Colonic mucosa (tissue), 4 donors: ENCODE measurements at regions not wholly inside any gene's neighbourhood (a gene's known extent, or its start where the extent isn't known, plus 50 kb on each side); places are given as distances from the start of the nearest gene placed in this dataset.

Experiments used
- DNase-seq: peaks from one replicate; pipeline ENCODE4 v3.0.0-alpha.2; 2020
- H3K27ac ChIP-seq: fragments of 200-600 bp; one replicate; pipeline ENCODE4 v1.8.0; 2021
- H3K27me3 ChIP-seq: fragments of 200-600 bp; one replicate; pipeline ENCODE4 v1.8.0; 2021
- H3K36me3 ChIP-seq: fragments of 200-600 bp; one replicate; pipeline ENCODE4 v1.8.0; 2021
- H3K4me1 ChIP-seq: fragments of 200-600 bp; one replicate; pipeline ENCODE4 v1.8.0; 2021; ENCODE audit warnings: mild to moderate bottlenecking
- H3K4me3 ChIP-seq: fragments of 200-600 bp; one replicate; pipeline ENCODE4 v1.8.0; 2021
- H3K9ac ChIP-seq, 2 donors: one replicate each; pipeline ENCODE4 v1.7.0; 2013; ENCODE audit warnings: control low read depth in 2 of 2, low read depth in 2 of 2, low read length in 2 of 2
- H3K9me3 ChIP-seq: fragments of 200-600 bp; one replicate; pipeline ENCODE4 v1.8.0; 2021
- intact Hi-C: fragments of 100-400 bp; cut with DNase I; formaldehyde crosslinking; loops from one replicate; pipeline ENCODE4 v1.14.1; 2022
- TF ChIP-seq, protein P1 (sequence below): fragments of 200-600 bp; IDR thresholded peaks from one replicate; pipeline ENCODE4 v1.8.0; 2022; ENCODE audit warnings: antibody characterized with exemption, mild to moderate bottlenecking
- donor health status: healthy.
- donor health status: DM: no; HTN: no; CAD: no.
- donor health status: DM: no; HTN: no; CAD: no.

DNA sequence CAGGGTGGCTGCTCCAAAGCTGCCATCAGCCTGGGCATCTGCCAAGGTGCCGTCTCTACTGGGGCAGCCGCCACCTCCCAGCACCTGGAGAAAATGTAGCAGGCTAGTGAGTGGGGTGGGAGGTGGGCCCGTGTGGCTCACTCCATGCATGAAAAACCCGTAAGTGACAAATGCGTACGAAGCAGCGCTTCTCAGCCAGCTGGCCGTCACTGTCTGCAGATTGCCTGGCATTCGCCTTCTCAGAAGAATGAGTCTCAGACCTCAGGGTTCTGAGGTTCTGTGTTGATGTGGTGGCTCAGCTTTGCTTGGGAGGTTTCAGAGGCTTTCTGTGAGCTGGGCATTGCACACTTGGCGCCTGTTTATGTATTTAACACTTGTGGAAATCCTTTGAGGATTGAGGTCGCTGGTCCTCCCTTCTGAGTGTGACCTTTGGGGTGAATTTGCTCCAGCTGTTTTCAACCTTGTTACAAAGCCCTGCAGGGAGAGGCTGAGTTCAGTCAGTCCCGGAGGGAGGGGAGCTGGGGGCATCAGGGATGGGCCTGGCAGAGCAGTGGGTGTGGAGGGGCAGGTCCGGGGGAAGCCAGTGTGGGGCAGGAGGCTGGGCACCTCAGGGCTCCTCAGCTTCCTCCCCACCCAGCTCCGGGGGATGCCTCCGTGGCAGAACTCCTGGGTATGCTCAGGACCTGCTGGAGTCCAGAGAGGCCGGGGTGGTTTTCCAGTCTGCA is 977.0 kb downstream of the TBC1D22A start:
- Histone ChIP-seq H3K9ac (no peak overlapping the region), H3K36me3 (no peaks in the 10 kb centered on the region), H3K4me3 (no peak overlapping the region), H3K4me1 (no peaks in the 10 kb centered on the region), H3K27ac (no peak overlapping the region), H3K9me3 (no peaks in the 10 kb centered on the region), H3K27me3 (no peaks in the 10 kb centered on the region)
- intact Hi-C loops, result no loop called here
- TF ChIP-seq, protein P1, sequence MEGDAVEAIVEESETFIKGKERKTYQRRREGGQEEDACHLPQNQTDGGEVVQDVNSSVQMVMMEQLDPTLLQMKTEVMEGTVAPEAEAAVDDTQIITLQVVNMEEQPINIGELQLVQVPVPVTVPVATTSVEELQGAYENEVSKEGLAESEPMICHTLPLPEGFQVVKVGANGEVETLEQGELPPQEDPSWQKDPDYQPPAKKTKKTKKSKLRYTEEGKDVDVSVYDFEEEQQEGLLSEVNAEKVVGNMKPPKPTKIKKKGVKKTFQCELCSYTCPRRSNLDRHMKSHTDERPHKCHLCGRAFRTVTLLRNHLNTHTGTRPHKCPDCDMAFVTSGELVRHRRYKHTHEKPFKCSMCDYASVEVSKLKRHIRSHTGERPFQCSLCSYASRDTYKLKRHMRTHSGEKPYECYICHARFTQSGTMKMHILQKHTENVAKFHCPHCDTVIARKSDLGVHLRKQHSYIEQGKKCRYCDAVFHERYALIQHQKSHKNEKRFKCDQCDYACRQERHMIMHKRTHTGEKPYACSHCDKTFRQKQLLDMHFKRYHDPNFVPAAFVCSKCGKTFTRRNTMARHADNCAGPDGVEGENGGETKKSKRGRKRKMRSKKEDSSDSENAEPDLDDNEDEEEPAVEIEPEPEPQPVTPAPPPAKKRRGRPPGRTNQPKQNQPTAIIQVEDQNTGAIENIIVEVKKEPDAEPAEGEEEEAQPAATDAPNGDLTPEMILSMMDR, result no peak
- no peak for DNase-seq

DNA sequence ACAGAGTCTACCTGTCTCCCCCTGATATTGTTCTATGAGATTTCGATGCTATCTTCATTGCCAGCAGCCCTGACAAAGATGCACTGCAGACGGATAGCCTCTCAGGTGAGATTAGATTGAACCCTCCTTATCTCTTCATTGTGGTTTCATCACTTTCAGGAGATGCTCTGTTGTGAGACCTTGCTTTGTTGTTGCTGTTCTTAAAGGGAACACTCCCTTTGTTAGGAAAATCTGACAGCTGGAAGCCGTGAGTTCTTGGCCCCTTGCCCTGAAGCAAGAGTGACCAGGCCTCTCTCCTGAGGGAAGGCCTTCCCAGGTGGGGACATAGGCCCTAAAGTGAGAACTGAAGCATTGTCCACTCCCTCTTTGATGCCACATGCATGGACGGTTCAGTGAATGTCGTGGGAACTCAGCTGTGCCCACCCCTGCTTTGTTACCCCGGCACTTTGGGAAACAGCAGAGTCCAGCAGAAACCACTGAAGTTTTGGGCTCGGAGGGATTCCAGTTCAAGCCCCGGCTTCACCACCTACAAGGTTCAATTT is 976.1 kb downstream of the TBC1D22A start:
- Histone ChIP-seq H3K27me3 (no peaks in the 10 kb centered on the region), H3K4me3 (no peak overlapping the region), H3K4me1 (no peaks in the 10 kb centered on the region), H3K36me3 (no peaks in the 10 kb centered on the region), H3K9me3 (no peaks in the 10 kb centered on the region), H3K9ac (no peak overlapping the region), H3K27ac (no peak overlapping the region)
- TF ChIP-seq, protein P1, result no peak
- DNase-seq, result no peak
- intact Hi-C loops, result no loop called here

DNA sequence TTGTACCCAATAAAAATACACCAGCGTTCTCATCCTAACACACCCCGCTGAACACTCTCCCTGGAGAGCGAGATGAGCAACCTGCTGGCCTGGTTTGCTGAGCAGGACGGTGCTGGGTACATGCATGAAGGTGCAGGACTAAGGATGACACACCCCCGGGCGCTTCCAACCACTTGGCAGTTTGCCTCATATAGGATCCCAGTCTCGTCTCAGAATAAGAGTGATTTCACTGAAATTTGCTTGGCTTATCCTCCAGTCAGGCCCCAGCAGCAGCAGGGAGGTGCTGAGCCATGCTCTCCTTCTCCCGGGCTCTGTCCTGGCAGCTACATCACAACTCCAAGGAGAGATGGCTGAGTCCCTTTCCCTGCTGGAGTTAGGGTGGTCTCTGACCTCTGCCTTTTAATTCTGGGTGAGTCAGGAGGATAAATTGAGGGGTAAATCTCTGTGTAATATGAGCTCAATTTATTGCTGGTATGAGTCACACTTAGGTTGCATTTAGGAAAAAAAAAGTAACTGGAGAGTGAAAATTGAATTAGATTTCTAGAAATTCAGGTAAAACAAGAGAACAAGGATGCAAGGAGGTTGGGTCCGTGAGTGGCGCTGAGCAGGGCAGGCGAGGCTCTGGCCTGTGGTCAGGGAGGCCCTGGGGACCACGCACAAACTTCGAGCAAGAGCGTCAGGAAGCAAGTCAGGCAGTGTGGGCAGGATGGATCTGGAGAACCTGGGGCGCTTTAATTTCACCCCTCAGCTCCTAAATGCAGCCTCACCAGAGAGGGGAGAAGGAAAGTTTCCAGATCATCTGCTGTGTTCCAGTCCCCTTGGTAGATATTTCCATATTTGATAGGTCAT is 974.0 kb downstream of the TBC1D22A start:
- H3K27me3 ChIP-seq, result no peaks in the 10 kb centered on the region
- no peaks in the 10 kb centered on the region for H3K9me3 ChIP-seq
- intact Hi-C loops, result no loop called here
- TF ChIP-seq, protein P1, result no peak
- no peaks in the 10 kb centered on the region for H3K4me1 ChIP-seq
- no peak overlapping the region for H3K27ac ChIP-seq
- H3K36me3 ChIP-seq, result no peaks in the 10 kb centered on the region
- DNase-seq, result no peak
- H3K4me3 ChIP-seq, result no peak overlapping the region
- no peak overlapping the region for H3K9ac ChIP-seq

DNA sequence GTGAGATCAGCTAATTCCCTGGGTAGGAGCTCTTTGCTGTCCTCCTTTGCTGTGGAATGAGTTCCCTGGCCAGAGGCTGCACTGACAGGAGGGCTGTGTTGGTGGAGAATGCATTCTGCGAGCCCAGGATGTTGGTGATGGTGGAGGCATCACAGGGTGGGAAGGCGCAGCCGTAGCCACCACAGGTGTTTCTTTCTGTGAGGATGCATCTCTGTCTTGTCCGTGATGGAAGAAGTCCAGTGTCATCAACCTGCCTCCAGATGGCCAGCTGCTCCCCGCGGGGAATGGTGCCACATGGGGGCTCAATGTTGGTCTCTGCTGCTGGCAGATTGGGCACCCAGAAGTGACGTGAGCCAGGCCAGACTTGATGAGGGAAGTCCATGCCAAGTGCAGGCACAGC is 972.1 kb downstream of the TBC1D22A start:
- Histone ChIP-seq H3K9me3 (no peaks in the 10 kb centered on the region), H3K4me3 (no peak overlapping the region), H3K27ac (no peak overlapping the region), H3K9ac (no peak overlapping the region), H3K36me3 (no peaks in the 10 kb centered on the region), H3K27me3 (no peaks in the 10 kb centered on the region), H3K4me1 (no peaks in the 10 kb centered on the region)
- DNase-seq, result no peak
- TF ChIP-seq, protein P1, result no peak
- intact Hi-C loops, result no loop called here

DNA sequence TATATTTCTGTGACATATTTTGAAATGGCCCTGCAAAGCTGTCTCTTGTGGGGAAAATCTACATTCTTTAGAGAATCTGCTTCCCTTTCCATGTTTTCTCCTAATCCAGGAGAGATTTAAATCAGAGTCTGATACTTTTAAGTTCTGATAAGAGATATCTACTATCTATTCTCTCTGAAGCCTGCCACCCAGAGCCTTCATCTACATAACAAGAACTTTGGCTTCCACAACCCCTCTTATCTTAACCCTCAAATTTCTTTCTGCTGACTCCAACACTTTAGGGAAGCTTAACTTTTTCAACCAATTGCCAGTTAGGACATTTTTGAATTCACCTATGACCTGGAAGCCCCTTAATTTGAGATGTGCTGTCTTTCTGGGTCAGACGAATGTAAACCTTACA is 965.2 kb downstream of the TBC1D22A start:
- H3K4me3 ChIP-seq, result no peak overlapping the region
- H3K4me1 ChIP-seq, result no peaks in the 10 kb centered on the region
- no peak overlapping the region for H3K27ac ChIP-seq
- no peak overlapping the region for H3K9ac ChIP-seq
- no peaks in the 10 kb centered on the region for H3K36me3 ChIP-seq
- H3K27me3 ChIP-seq, result no peaks in the 10 kb centered on the region
- intact Hi-C loops, result no loop called here
- H3K9me3 ChIP-seq, result no peaks in the 10 kb centered on the region
- TF ChIP-seq, protein P1, result no peak
- no peak for DNase-seq
